CD4-positive, alpha-beta T cell treated with Interleukin-21 for 1 hour (primary cell): ENCODE measurements at regions not wholly inside any gene's neighbourhood (a gene's known extent, or its start where the extent isn't known, plus 50 kb on each side); places are given as distances from the start of the nearest gene placed in this dataset.

Experiments used
- DNase-seq: peaks from one replicate; pipeline ENCODE4 v3.0.0-alpha.2; 2020

DNA sequence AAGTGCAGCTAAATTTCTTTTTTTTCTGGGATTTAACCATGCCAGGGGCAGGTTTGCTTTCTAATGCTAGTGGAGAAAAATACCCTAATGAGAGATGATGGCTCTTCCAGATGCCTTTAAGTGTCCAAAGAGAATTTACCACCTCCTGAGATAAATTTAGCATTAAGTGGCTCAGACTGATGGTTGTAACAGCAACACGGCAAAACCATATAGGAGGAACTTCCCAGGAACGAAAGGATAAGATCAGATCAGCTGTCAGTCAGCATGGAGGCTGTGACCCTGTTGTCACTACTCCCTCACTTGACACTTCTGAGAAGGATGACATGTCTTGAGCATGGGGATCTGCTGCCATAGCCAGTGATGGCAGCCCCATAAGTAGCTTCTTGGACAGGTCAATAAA is 860.0 kb downstream of the QKI start:
- no peak for DNase-seq

DNA sequence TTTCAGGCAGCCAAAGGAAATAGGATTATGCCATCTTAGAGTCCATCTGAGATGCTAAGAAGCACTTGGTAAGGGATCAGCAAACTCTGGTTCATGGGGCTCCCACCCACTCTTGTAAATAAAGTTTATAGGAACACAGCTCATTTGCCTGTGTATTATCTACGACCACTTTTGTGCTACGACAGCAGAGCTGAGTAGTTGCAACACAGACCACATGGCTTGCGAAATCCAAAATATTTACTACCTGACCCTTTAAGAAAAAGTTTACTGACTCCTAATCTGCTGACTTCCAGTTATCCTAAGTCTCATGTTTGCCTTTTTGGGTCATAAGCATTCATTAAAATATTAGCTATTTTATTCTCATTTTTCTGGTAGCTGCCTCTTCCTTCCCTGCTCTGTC is 859.0 kb downstream of the QKI start:
- no peak for DNase-seq

DNA sequence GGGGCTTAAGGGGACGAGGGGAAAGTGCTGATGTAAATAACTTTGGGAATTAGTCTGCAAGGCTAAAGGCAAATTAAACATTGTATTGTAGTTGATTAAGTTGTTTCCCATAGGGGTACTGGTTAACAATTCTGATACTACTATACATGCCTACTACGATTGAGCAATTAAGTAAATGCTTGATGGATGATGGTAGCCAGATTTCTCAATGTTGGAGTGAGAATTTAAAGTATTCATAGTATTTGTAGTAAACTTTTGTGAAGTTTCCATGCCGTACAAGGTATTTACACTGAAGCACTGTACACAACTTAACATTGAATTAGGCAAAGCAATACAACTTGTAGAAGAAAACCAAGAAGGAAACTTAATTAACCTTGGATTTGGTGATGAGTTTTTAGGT is 852.3 kb downstream of the QKI start:
- DNase-seq, result no peak

DNA sequence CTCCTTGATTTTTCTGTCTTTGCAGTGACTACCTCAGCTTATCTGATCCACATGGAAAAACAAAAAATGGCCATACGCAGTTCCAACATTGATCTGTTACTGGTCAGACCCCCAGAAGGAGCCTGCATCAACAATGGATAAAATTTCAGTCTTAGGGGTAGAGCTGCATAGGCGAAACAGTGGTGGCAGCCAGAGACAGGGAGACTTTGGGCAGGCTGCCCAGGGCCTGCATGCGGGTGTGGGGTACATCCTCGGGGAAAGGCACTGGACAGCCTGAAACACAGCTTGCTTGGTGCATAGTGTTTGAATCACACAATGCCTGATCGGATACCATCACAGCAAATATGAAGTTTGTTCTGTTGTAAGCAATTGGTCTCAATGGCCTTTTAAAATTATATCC is 847.8 kb downstream of the QKI start:
- DNase-seq, result no peak

DNA sequence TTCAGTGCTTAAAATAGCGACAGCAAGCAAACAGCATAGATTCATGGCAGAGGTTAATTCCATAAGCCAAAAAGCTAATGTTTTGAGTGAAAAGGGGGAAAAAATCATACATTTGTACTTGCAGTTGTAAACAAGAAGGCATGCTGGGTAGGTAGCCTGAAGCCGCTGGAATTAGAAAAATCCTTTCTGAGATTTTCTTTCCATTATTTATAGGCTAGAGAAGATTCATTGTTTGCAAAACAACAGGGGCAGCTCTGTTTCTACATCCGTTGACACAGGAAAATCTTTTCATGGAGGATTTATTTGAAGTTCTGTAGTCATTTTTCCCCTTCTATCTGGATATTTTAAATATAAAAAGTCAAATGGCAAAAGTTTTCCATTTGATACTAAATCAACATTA is 843.9 kb downstream of the QKI start:
- no peak for DNase-seq

DNA sequence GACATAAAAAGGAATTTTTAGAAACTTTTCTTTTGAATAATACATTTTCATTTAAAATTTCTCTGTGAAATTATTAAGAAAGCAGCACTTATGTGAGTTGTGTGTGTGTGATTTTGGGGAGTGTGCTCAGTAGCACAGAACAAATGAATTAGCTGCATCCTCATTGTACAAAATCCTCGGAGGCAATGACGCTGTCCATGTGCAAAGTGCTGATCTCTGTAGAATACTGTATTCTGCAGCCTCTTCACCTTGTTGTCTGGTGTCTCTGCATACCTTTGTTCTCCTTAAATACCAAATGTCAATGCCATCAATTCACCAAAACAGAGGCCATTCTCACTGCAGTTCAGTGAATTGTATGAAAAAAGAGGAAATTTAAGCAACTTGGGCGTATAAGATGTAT is 838.4 kb downstream of the QKI start:
- DNase-seq, result no peak

DNA sequence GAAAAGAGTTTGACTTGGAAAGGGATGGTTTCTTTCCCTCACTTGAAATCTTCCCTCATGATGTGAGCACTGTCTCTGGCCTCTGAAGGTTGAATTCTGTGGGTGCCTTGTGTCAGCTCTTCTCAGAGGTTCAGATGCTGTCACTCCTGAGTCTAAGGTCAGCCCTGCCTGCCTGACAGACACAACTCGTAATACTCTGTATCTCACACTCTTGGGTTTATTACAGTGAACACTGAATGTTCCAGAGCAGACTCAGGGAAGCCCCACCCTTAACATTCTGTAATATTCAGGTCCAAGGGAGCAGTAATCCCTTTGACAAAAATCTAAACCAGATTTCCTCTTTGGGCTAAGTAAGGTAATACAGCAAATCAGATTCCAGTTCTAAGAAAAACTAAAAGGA is 837.8 kb downstream of the QKI start:
- DNase-seq, result no peak

DNA sequence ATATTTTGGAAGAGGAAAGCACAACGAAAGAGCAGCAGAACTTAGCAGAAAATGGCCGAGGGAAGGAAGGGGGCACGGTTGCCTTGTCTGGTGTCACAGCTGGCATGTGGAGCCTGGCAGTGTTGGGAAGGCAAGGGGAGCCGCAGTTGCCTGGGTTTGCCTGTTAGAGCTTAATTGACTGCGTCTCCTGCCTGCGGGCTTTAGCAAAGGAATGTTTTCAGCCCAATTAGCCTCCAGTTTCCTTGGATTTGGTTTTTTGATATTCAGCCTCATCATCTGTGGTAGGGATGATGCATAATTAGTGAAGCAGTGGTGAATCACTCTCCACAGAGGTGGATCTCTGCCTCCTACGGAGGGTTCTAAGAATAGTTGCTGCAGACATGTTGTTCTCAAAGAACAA is 832.6 kb downstream of the QKI start:
- DNase-seq, result no peak

DNA sequence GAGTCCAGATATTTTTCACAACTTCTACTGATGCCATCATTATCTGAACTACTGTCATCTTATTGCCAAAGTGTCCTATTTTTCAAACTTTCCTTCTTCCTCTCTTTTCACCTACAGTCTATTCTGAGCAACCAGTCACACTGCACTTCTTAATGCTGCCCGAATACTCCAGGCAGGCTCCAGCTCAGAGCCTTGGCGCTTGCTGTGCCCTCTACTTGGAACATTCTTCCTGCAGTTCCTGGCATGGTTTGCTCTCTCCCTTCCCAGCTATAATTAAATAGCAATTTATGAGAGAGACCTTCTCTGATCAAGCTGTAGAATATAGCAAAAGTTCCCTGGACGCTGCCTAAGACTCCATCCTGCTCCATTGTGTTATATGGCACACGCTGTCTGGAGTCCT is 831.6 kb downstream of the QKI start:
- DNase-seq, result no peak

DNA sequence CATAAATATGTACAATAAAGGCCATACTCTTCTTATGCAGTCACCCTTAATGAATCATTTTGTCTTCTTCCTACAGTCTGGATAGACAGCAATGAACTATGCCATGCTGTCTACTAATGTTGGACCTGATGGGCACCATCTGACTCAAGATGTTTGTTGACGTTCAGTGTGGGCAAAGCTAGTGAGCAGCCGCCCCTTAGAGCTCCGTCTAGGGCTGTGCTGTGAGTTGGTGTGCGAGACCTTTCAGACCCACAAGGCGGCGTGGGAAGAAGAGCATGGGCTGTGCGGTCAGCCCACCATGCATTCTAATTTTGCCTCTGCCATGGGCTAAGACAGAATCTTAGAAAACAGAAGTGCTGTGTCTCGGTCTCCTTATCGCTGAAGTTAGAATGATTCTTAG is 829.4 kb downstream of the QKI start:
- no peak for DNase-seq

DNA sequence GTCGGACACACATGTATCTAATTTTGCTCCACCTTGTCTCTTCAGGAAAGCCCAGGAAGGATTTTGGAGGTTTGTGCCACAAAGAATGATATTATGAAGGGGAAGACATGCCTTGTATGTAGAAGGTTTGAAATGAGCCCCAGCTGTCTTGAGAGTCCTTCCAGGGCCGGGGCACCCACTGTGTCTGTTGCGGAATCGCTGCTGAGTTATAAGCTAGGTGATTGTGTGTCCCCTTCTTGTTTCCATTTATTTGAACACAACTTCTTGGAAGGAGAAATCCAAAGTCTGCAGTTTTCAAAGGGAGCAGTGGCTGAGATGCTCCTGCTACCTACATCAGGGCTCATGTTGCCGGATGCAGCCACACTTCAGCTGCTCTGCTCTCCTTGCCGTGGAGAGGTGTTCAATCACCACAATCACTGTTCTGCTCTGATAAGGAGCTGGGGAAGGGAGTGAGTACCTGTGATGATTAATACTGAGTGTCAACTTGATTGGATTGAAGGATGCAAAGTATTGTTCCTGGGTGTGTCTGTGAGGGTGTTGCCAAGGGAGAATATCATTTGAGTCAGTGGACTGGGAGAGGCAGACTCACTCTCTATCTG is 828.6 kb downstream of the QKI start:
- DNase-seq, result no peak

DNA sequence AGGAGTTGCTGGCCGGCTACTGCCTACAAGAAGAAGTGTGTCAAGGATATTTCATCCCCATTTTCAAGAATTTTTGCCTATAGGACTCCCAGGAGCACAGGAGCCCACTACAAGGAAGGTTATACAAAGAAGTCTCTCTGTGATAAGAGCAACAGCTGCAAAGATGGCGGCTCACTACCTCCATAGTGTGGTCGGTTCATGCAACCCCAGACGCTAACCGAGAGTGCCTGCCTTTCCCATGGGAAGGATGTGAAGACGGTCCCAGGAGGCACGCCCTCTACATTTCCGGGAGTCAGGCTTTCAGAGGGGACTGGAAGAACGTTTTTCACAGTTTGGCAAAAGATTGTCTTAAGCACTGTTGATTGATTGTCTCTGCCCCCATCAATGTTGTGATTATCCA is 816.3 kb downstream of the QKI start:
- DNase-seq, result no peak

DNA sequence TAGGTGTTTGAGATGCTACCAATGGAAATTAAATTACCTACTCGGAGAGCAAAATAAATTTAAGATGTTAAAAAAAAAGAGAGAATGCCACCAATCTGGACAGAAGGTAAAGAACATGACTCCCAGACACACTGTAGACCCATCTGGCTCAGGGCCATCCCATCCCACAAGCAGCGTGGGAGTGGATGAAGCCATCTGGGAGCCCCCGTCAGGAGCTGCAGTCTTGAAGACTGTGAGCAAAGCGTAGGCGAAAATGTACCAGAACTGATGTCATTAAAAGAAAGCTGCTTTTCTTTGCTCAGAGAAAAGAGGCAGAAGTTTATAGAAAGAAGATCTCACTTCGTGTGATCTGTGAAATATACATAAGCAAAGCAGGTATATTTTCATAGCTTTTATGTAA is 815.7 kb downstream of the QKI start:
- no peak for DNase-seq

DNA sequence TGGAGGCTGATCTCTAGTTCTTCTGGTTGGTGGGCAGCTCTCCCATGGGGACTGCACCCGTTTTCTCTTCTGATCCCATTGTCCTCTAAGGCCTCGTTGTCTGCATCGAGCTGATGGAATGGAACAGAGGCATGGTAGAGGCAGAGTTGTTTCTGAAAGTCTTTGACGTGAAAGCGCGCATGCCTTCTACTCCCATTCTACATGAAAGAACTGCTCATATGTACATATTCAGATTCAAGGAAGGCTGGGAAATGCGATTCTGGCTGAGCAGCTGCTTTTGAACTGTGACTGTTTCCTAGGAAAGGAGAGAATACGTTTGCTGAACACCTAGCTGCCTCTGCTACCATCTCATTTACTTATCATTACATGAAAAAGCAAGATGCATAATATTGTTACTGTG is 815.2 kb downstream of the QKI start:
- no peak for DNase-seq

DNA sequence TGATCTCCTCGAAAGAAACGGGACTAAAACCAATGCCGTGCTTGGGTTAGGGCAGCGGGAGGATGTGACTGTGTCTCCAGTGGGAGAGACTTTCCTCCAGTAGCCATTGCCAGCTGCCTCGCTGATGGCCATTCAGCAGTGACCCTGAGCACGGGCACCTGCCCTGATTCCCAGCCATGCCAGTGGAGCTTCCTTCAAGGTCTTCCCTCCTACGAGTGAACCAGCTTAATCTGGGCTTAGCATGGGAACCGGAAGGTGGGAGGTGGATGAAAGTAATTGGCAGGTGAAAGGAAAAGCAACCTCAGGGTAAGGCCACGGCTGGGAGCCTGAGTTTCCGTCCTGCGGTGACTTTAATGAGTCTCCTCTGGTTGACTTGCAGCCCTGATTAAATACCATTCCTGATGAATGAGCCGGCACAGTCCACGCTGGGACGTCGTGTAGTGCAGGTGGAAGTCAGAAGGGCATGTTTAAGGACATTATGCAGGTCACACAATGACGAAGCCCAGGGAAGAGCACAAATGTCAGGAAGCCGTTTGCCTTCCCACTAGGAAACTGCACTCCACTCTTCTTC is 813.5 kb downstream of the QKI start:
- DNase-seq, result no peak

DNA sequence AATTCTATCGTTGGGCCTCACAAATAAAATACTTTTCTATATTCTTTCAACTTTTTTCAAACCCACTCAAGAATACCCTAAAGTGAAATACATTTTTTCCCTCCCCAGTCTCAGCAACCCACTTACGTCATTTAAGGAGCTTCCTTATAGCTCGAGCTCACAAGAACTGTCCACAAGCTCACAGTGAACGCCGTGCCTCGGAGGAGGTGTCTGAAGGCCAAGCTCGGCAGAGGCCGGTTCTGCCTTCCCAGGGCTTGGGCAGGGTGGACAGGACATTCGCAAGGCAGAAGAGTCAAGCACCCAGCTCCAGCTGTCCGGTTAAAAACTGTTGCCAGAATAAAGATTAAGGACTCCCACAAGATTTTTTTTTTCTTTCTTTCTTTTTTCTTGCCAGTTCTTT is 802.3 kb downstream of the QKI start:
- DNase-seq, result no peak

DNA sequence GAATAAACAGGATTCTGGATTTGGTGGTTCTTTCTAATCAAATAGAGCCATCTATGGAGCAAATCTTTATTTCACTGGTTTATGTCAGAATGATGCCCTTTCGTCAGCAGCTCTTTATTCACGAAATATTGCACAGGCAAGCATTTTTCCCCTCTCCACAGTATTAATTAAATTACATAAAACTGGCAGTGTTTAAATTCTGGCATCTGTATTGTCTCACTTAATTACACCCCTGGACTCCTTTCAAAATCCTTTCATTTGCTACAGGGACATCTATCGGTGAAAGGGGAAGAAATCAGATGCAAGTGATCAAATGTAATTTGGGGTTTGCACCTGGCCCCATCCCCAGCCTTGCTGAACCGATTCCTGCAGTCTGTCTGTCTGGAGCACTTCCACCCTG is 801.9 kb downstream of the QKI start:
- no peak for DNase-seq

DNA sequence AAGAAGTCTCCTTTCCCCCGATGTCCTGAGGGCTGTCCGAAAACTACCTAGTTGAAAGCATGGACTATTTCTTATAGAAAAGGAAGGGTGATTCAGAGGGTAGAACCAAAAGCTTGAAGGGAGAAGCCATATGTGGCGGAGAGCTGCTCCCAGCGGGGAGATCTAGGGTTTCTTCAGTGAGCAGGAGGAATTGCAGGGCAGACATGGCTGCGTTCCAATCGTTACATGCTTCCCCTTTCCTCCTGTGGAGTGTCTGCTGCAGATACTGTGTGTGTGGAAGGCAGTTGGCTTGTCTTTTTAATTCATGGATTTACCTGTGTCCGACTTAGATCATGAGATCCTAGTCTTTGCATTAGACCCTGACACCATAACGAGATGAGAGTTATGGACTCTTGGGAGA is 799.5 kb downstream of the QKI start:
- DNase-seq, result no peak

DNA sequence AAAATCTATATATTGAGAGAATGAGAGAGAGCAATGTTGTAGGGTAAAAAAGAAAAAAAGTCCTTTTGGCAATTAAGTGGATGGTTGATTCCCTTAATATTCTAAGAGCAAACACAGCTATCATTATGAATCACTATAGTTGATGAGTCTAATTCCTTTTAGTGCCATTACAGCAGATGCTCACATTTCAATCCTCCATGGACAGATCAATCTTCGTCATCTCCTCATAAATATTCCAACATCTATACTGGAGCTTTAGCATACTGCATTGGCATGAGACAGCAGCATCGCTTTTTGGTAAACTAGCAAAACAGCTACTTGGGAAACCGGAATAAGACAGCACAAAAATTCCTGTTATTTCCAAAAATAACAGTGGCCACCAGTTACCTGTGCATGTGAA is 796.7 kb downstream of the QKI start:
- DNase-seq, result no peak

DNA sequence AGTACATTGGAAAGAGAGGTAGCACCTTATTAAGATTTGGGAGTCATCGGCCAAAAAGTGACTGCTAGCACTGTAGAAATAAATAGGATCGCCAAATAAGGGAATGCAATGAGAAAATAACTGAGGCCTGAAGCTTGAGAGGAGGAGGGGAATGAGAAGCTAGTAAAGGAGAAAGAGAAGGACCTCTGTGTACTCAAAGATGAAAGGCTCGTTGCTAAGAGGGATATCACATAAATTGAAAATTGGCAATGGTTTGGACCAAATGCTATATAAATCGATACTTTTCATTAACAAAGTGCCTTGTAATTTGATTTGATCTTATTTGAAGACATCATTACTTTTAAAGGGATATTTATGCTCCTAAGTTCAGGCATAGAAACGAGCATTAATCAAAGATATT is 796.3 kb downstream of the QKI start:
- DNase-seq, result no peak

DNA sequence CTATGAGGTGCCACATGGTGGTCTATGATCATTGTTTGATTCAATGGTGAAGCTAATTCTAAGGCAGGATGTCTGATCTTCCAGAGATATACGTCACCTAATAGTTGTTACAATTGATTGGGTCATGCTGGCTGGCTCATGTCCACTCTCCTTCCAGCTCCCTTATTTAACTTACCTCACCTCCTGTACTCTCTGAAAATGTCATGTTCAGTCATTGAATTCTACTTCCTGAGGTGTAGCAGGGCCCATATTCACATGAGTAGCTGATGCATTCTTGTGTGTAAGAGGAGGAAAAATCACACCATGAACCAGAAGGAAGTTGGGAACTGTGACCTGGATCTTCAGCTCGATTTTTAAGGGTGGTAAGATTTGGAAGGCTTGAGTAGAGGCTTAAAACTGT is 795.8 kb downstream of the QKI start:
- DNase-seq, result no peak

DNA sequence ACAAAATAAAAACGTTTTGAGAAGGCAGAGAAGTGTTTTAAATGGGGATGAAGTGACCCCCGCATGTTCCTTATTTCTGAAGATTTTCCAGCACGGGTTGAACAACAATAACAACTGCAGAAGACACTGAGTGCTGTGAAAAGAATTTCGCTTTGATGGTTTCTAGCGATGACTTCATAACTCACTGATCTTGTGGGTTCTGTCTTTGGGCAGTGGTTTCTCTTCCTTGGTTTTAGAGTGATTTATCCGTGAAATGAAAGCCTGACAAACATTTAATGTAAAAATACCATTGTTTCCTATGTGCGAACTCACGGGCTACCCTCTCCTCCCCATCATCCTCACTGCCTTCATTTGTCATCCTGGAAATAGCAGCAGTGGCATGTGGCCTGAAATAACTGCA is 793.9 kb downstream of the QKI start:
- DNase-seq, result no peak

DNA sequence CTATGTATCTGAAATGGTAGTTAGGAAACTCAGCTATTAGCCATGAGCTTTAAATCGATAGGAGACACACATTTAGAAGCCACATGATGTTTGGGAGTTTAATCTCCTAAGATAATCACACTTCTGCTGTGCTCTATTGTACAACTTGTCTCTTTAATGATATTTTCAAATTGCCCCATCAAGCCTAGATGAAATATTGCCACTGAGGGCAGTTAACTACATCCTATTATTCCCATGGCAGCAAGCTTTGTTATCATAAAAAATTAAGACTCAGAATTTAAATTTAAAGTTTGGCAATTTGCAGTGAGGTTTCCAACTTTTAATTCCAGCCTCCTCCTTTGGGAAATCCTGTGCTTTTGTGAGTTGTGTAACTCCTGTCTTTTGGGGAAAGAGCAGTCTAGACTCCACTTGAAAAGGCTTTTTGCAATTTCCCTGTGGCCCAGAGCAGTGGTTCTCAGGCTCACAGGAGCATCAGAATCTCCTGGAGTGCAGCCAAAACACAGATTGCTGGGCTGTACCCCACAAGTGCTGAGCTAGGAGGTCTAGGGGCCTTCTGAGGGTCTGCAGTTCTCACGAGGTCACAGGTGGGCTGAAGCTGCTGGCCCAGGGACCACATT is 792.4 kb downstream of the QKI start:
- no peak for DNase-seq

DNA sequence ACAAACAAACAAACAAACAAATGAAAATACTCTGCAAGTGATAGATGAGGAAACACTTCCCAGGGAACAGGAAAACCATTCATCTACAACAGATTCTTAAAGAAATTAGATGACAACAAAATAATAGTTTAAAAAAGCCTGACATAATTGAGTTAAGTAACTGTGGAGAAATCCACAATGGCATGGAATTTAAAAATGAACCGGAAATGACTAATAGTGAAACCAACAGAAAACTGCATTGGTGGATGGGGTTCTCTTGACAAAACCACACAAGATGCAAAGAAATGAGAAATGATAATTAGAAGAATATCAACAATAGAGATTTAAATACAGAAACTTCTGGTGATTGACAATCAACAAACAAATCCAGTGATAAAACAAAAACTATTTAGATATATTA is 785.6 kb downstream of the QKI start:
- DNase-seq, result no peak

DNA sequence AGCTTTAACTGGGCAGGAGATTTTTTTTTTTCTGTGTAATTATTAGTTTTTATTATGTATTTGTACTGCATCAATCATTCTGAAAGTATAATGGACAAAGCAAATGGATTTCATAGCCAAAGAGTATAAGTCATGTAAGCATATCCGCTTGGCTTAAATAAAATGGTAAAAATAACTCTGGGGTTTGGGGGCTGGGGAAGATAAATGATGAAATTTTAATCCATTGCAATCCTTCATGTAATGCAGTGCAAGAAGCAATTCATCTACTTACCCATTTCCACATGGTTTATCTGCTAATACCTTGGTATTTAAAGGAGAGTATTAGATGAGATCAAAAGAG is 781.4 kb downstream of the QKI start:
- no peak for DNase-seq
